Stromal cell of bone marrow (primary cell): ENCODE measurements at regions not wholly inside any gene's neighbourhood (a gene's known extent, or its start where the extent isn't known, plus 50 kb on each side); places are given as distances from the start of the nearest gene placed in this dataset.

ENCODE experiments used
- DNase-seq: peaks from one replicate; pipeline ENCODE4 v3.0.0-alpha.2; 2012; ENCODE audit warnings: low read depth

GRCh38 chr12:124395986-124396385, 101.1 kb downstream of the RFLNA start:
- no peak for DNase-seq

GRCh38 chr12:124395284-124395752, 100.4 kb downstream of the RFLNA start:
- no peak for DNase-seq

- DNase-seq, result no peak
Observed at GRCh38 chr12:124394462-124395128, 99.7 kb downstream of the RFLNA start.

- DNase-seq, result no peak
Observed at GRCh38 chr12:124393831-124394230, 98.9 kb downstream of the RFLNA start.

- no peak for DNase-seq
Observed at GRCh38 chr12:124393414-124393790, 98.5 kb downstream of the RFLNA start.

GRCh38 chr12:124392667-124393413, 97.9 kb downstream of the RFLNA start:
- DNase-seq, result no peak

GRCh38 chr12:124392271-124392666, 97.4 kb downstream of the RFLNA start:
- no peak for DNase-seq

GRCh38 chr12:124391340-124392261, 96.7 kb downstream of the RFLNA start:
- DNase-seq, result no peak

GRCh38 chr12:124390442-124391097, 95.7 kb downstream of the RFLNA start:
- DNase-seq, result peak; percentile 63

- DNase-seq, result no peak
Observed at GRCh38 chr12:124389725-124390441, 95.0 kb downstream of the RFLNA start.

- DNase-seq, result peak; percentile 64
Observed at GRCh38 chr12:124389138-124389724, 94.3 kb downstream of the RFLNA start.

- peak; percentile 85 for DNase-seq
Observed at GRCh38 chr12:124388679-124389137, 93.8 kb downstream of the RFLNA start.

GRCh38 chr12:124388038-124388671, 93.3 kb downstream of the RFLNA start:
- DNase-seq, result no peak

GRCh38 chr12:124387528-124387911, 92.6 kb downstream of the RFLNA start:
- no peak for DNase-seq

GRCh38 chr12:124386661-124387527, 92.0 kb downstream of the RFLNA start:
- no peak for DNase-seq

- no peak for DNase-seq
Observed at GRCh38 chr12:124386059-124386458, 91.2 kb downstream of the RFLNA start.

- DNase-seq, result no peak
Observed at GRCh38 chr12:124385219-124385969, 90.5 kb downstream of the RFLNA start.

- DNase-seq, result no peak
Observed at GRCh38 chr12:124384299-124384894, 89.5 kb downstream of the RFLNA start.
